ENCODE measurements at regions not wholly inside any gene's neighbourhood (a gene's known extent, or its start where the extent isn't known, plus 50 kb on each side); places are given as distances from the start of the nearest gene placed in this dataset.

GRCh38 chr5:61916621-61917620 is 389.1 kb upstream of the KIF2A start:
- intact Hi-C loops (cut with micrococcal nuclease), result no loop called here
- H3K4me3 ChIP-seq (ENCODE audit: low read length), result no peak overlapping the region
- H3K27ac ChIP-seq (ENCODE audit: low read depth, low read length), result no peak overlapping the region
- ATAC-seq (no peak), DNase-seq (no peak)
- Mint-ChIP-seq H3K4me1 (peaks cover 0 to 2% (median 0%) of the 10 kb centered on the region in 7 donors), H3K4me3 (no peak overlapping the region), H3K36me3 (no peaks in the 10 kb centered on the region), H3K27me3 (peaks cover 0 to 12% (median 0%) of the 10 kb centered on the region in 5 donors), H3K9me3 (peaks cover 0 to 11% (median 2%) of the 10 kb centered on the region in 11 donors), H3K27ac (no peak overlapping the region)
- no peaks in the 10 kb centered on the region for H3K27me3 ChIP-seq (ENCODE audit: control insufficient read depth in 2 of 2, insufficient read depth in 2 of 2, low read length in 2 of 2)
- no peaks in the 10 kb centered on the region for H3K4me1 ChIP-seq (ENCODE audit: control insufficient read depth in 2 of 2, insufficient read depth in 2 of 2, low read length in 2 of 2)
- CTCF ChIA-PET, result no interaction called here
- POLR2A ChIA-PET, result no interaction called here
- no peaks in the 10 kb centered on the region for H3K36me3 ChIP-seq (ENCODE audit: control insufficient read depth in 2 of 3, insufficient read depth in 3 of 3, low read length in 3 of 3)
- H3K9me3 ChIP-seq (ENCODE audit: control insufficient read depth in 2 of 3, low read length in 3 of 3), result no peaks in the 10 kb centered on the region

GRCh38 chr5:61918611-61919010 is 387.4 kb upstream of the KIF2A start:
- Mint-ChIP-seq H3K4me1 (peaks cover 0 to 2% (median 0%) of the 10 kb centered on the region in 7 donors), H3K36me3 (no peaks in the 10 kb centered on the region), H3K9me3 (peaks cover 0 to 6% (median under 1%) of the 10 kb centered on the region in 11 donors), H3K27ac (no peak overlapping the region), H3K27me3 (peaks cover 0 to 12% (median 0%) of the 10 kb centered on the region in 5 donors), H3K4me3 (no peak overlapping the region)
- DNase-seq (no peak), ATAC-seq (no peak)
- no peak overlapping the region for H3K4me3 ChIP-seq (ENCODE audit: low read length)
- H3K27ac ChIP-seq (ENCODE audit: low read depth, low read length), result no peak overlapping the region
- intact Hi-C loops (cut with micrococcal nuclease), result no loop called here
- H3K4me1 ChIP-seq (ENCODE audit: control insufficient read depth in 2 of 2, insufficient read depth in 2 of 2, low read length in 2 of 2), result no peaks in the 10 kb centered on the region
- no peaks in the 10 kb centered on the region for H3K36me3 ChIP-seq (ENCODE audit: control insufficient read depth in 2 of 3, insufficient read depth in 3 of 3, low read length in 3 of 3)
- ChIA-PET CTCF (no interaction called here), POLR2A (no interaction called here)
- H3K27me3 ChIP-seq (ENCODE audit: control insufficient read depth in 2 of 2, insufficient read depth in 2 of 2, low read length in 2 of 2), result no peaks in the 10 kb centered on the region
- no peaks in the 10 kb centered on the region for H3K9me3 ChIP-seq (ENCODE audit: control insufficient read depth in 2 of 3, low read length in 3 of 3)

GRCh38 chr5:61919920-61920319 is 386.1 kb upstream of the KIF2A start:
- Mint-ChIP-seq H3K4me1 (peaks cover 0 to 2% (median 0%) of the 10 kb centered on the region in 7 donors), H3K27me3 (peaks cover 0 to 14% (median 0%) of the 10 kb centered on the region in 5 donors), H3K36me3 (no peaks in the 10 kb centered on the region), H3K9me3 (peaks cover 0 to 6% (median 0%) of the 10 kb centered on the region in 11 donors), H3K4me3 (no peak overlapping the region), H3K27ac (no peak overlapping the region)
- Histone ChIP-seq H3K4me3 (ENCODE audit: low read length) (no peak overlapping the region), H3K27ac (ENCODE audit: low read depth, low read length) (no peak overlapping the region), H3K36me3 (ENCODE audit: control insufficient read depth in 2 of 3, insufficient read depth in 3 of 3, low read length in 3 of 3) (no peaks in the 10 kb centered on the region), H3K4me1 (ENCODE audit: control insufficient read depth in 2 of 2, insufficient read depth in 2 of 2, low read length in 2 of 2) (no peaks in the 10 kb centered on the region), H3K9me3 (ENCODE audit: control insufficient read depth in 2 of 3, low read length in 3 of 3) (no peaks in the 10 kb centered on the region), H3K27me3 (ENCODE audit: control insufficient read depth in 2 of 2, insufficient read depth in 2 of 2, low read length in 2 of 2) (no peaks in the 10 kb centered on the region)
- DNase-seq (no peak), ATAC-seq (no peak)
- ChIA-PET CTCF (no interaction called here), POLR2A (no interaction called here)
- intact Hi-C loops (cut with micrococcal nuclease), result no loop called here

- H3K4me1 ChIP-seq (ENCODE audit: control insufficient read depth in 2 of 2, insufficient read depth in 2 of 2, low read length in 2 of 2), result no peaks in the 10 kb centered on the region
- peaks cover 0 to 25% (median 0%) of the 10 kb centered on the region in 5 donors for H3K27me3 Mint-ChIP-seq
- CTCF ChIA-PET, result no interaction called here
- peaks cover 0 to 2% (median 0%) of the 10 kb centered on the region in 7 donors for H3K4me1 Mint-ChIP-seq
- H3K9me3 Mint-ChIP-seq, result peaks cover 0 to 6% (median 0%) of the 10 kb centered on the region in 11 donors
- no peaks in the 10 kb centered on the region for H3K36me3 ChIP-seq (ENCODE audit: control insufficient read depth in 2 of 3, insufficient read depth in 3 of 3, low read length in 3 of 3)
- no peak for ATAC-seq
- DNase-seq, result no peak
- no peak overlapping the region for H3K27ac Mint-ChIP-seq
- POLR2A ChIA-PET, result no interaction called here
- no peak overlapping the region for H3K4me3 Mint-ChIP-seq
- no peak overlapping the region for H3K4me3 ChIP-seq (ENCODE audit: low read length)
- no peak overlapping the region for H3K27ac ChIP-seq (ENCODE audit: low read depth, low read length)
- no peaks in the 10 kb centered on the region for H3K27me3 ChIP-seq (ENCODE audit: control insufficient read depth in 2 of 2, insufficient read depth in 2 of 2, low read length in 2 of 2)
- no peaks in the 10 kb centered on the region for H3K36me3 Mint-ChIP-seq
- intact Hi-C loops (cut with micrococcal nuclease), result no loop called here
- no peaks in the 10 kb centered on the region for H3K9me3 ChIP-seq (ENCODE audit: control insufficient read depth in 2 of 3, low read length in 3 of 3)
Measured at GRCh38 chr5:61924251-61924650, 381.8 kb upstream of the KIF2A start.

GRCh38 chr5:61926911-61927310 is 379.1 kb upstream of the KIF2A start:
- no peak for ATAC-seq
- no peak overlapping the region for H3K27ac ChIP-seq (ENCODE audit: low read depth, low read length)
- no peaks in the 10 kb centered on the region for H3K36me3 Mint-ChIP-seq
- H3K4me1 Mint-ChIP-seq, result no peaks in the 10 kb centered on the region
- H3K27ac Mint-ChIP-seq, result no peak overlapping the region
- CTCF ChIA-PET, result no interaction called here
- intact Hi-C loops (cut with micrococcal nuclease), result no loop called here
- H3K4me1 ChIP-seq (ENCODE audit: control insufficient read depth in 2 of 2, insufficient read depth in 2 of 2, low read length in 2 of 2), result no peaks in the 10 kb centered on the region
- no peak overlapping the region for H3K4me3 Mint-ChIP-seq
- H3K27me3 ChIP-seq (ENCODE audit: control insufficient read depth in 2 of 2, insufficient read depth in 2 of 2, low read length in 2 of 2), result no peaks in the 10 kb centered on the region
- DNase-seq, result no peak
- H3K4me3 ChIP-seq (ENCODE audit: low read length), result no peak overlapping the region
- no peaks in the 10 kb centered on the region for H3K9me3 ChIP-seq (ENCODE audit: control insufficient read depth in 2 of 3, low read length in 3 of 3)
- POLR2A ChIA-PET, result no interaction called here
- no peaks in the 10 kb centered on the region for H3K36me3 ChIP-seq (ENCODE audit: control insufficient read depth in 2 of 3, insufficient read depth in 3 of 3, low read length in 3 of 3)
- peaks cover 0 to 19% (median 0%) of the 10 kb centered on the region in 5 donors for H3K27me3 Mint-ChIP-seq
- H3K9me3 Mint-ChIP-seq, result peaks cover 0 to 6% (median 0%) of the 10 kb centered on the region in 11 donors

- ChIA-PET CTCF (no interaction called here), POLR2A (no interaction called here)
- H3K36me3 Mint-ChIP-seq, result no peaks in the 10 kb centered on the region
- no peak overlapping the region for H3K27ac ChIP-seq (ENCODE audit: low read depth, low read length)
- intact Hi-C loops (cut with micrococcal nuclease), result no loop called here
- no peak overlapping the region for H3K4me3 ChIP-seq (ENCODE audit: low read length)
- no peaks in the 10 kb centered on the region for H3K4me1 ChIP-seq (ENCODE audit: control insufficient read depth in 2 of 2, insufficient read depth in 2 of 2, low read length in 2 of 2)
- H3K9me3 Mint-ChIP-seq, result peaks cover 0 to 4% (median 0%) of the 10 kb centered on the region in 11 donors
- H3K4me1 Mint-ChIP-seq, result no peaks in the 10 kb centered on the region
- no peak overlapping the region for H3K27ac Mint-ChIP-seq
- no peaks in the 10 kb centered on the region for H3K9me3 ChIP-seq (ENCODE audit: control insufficient read depth in 2 of 3, low read length in 3 of 3)
- H3K4me3 Mint-ChIP-seq, result no peak overlapping the region
- no peaks in the 10 kb centered on the region for H3K36me3 ChIP-seq (ENCODE audit: control insufficient read depth in 2 of 3, insufficient read depth in 3 of 3, low read length in 3 of 3)
- no peak for DNase-seq
- peaks cover 0 to 3% of the 10 kb centered on the region in 2 donors for H3K27me3 ChIP-seq (ENCODE audit: control insufficient read depth in 2 of 2, insufficient read depth in 2 of 2, low read length in 2 of 2)
- peaks cover 3 to 19% (median 5%) of the 10 kb centered on the region in 5 donors for H3K27me3 Mint-ChIP-seq
- no peak for ATAC-seq
Measured at GRCh38 chr5:61931236-61931635, 374.8 kb upstream of the KIF2A start.

All from naive thymus-derived CD4-positive, alpha-beta T cell (primary cell).